Loucy (cell line): ENCODE measurements at regions not wholly inside any gene's neighbourhood (a gene's known extent, or its start where the extent isn't known, plus 50 kb on each side); places are given as distances from the start of the nearest gene placed in this dataset.

ENCODE experiments used
- H2AFZ ChIP-seq: fragments of 200-600 bp; sonication (generic); 2 replicates; pipeline ENCODE4 v1.6.0; 2016; ENCODE audit warnings: antibody characterized with exemption, mild to moderate bottlenecking, low read length, moderate library complexity
- H3F3A ChIP-seq: fragments of 200-600 bp; 2 replicates; pipeline ENCODE4 v1.6.0; 2016; ENCODE audit warnings: antibody characterized with exemption, low read depth, mild to moderate bottlenecking
- H3K27me3 ChIP-seq: fragments of 200-600 bp; sonication (generic); 2 replicates; pipeline ENCODE4 v1.6.1; 2014; ENCODE audit warnings: low read length, mild to moderate bottlenecking; ENCODE audit not compliant: insufficient read depth, poor library complexity, severe bottlenecking
- H3K36me3 ChIP-seq: fragments of 200-600 bp; sonication (generic); 2 replicates; pipeline ENCODE4 v1.6.1; 2016; ENCODE audit warnings: low read length; ENCODE audit not compliant: insufficient read depth
- H3K4me1 ChIP-seq: fragments of 200-600 bp; sonication (generic); 2 replicates; pipeline ENCODE4 v1.5.1; 2014; ENCODE audit warnings: low read length, mild to moderate bottlenecking; ENCODE audit not compliant: insufficient read depth, poor library complexity, severe bottlenecking
- H3K4me2 ChIP-seq: fragments of 200-600 bp; sonication (generic); 2 replicates; pipeline ENCODE4 v1.6.0; 2014; ENCODE audit warnings: antibody characterized with exemption, low read length, low read depth, mild to moderate bottlenecking; ENCODE audit not compliant: poor library complexity, severe bottlenecking
- H3K4me3 ChIP-seq: fragments of 200-600 bp; sonication (generic); 2 replicates; pipeline ENCODE4 v1.5.1; 2014; ENCODE audit warnings: low read length, mild to moderate bottlenecking, mixed read lengths; ENCODE audit not compliant: poor library complexity, severe bottlenecking
- H3K79me2 ChIP-seq: fragments of 200-600 bp; sonication (generic); 2 replicates; pipeline ENCODE4 v1.6.1; 2014; ENCODE audit warnings: low read length; ENCODE audit not compliant: insufficient read depth
- H3K9ac ChIP-seq: fragments of 200-600 bp; sonication (generic); 2 replicates; pipeline ENCODE4 v1.6.0; 2014; ENCODE audit warnings: mild to moderate bottlenecking, low read depth, low read length, moderate library complexity; ENCODE audit not compliant: poor library complexity, severe bottlenecking
- H3K9me2 ChIP-seq: fragments of 200-600 bp; sonication (generic); replicated peaks from 2 replicates; pipeline ENCODE4 v1.6.1; 2016; ENCODE audit warnings: low read depth, low read length, mixed read lengths
- H3K9me3 ChIP-seq: fragments of 200-600 bp; sonication (generic); 2 replicates; pipeline ENCODE4 v1.6.1; 2014; ENCODE audit warnings: mild to moderate bottlenecking, antibody characterized with exemption, low read length, low read depth; ENCODE audit not compliant: insufficient read depth
- H4K20me1 ChIP-seq: fragments of 200-600 bp; sonication (generic); 2 replicates; pipeline ENCODE4 v1.6.0; 2014; ENCODE audit warnings: antibody characterized with exemption, low read length, mild to moderate bottlenecking; ENCODE audit not compliant: insufficient read depth, poor library complexity, severe bottlenecking
- EZH2phosphoT487 ChIP-seq: fragments of 200-600 bp; IDR thresholded peaks from 2 replicates; pipeline ENCODE4 v1.6.1; 2018; ENCODE audit warnings: antibody characterized with exemption, mild to moderate bottlenecking, moderate library complexity, borderline replicate concordance
- TF ChIP-seq, protein P1 (sequence below): fragments of 200-600 bp; sonication (generic); conservative IDR thresholded peaks from 2 replicates; pipeline ENCODE4 v1.5.1; 2014; ENCODE audit warnings: mild to moderate bottlenecking, antibody characterized with exemption, low read length

DNA sequence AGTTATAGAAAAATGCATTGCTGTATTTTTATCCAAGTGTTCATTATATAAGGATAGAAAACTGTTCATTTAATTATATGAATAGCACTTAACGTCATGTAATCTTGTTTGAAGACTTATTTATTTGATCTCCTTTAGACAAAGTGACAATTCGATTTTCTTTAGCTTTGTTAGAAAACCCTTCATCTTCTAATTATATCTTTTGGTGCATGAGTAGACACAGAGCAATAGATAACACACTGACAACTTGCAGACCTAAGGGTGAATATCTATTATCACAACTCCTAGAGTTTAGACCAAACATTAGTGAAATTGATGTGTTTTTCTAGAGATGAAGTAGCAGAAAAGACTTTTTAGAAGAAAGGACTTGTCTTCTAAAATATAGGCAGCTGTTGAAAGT lies 446.4 kb upstream of the SEMA6A start:
- TF ChIP-seq EZH2phosphoT487, result no peak
- TF ChIP-seq, protein P1, sequence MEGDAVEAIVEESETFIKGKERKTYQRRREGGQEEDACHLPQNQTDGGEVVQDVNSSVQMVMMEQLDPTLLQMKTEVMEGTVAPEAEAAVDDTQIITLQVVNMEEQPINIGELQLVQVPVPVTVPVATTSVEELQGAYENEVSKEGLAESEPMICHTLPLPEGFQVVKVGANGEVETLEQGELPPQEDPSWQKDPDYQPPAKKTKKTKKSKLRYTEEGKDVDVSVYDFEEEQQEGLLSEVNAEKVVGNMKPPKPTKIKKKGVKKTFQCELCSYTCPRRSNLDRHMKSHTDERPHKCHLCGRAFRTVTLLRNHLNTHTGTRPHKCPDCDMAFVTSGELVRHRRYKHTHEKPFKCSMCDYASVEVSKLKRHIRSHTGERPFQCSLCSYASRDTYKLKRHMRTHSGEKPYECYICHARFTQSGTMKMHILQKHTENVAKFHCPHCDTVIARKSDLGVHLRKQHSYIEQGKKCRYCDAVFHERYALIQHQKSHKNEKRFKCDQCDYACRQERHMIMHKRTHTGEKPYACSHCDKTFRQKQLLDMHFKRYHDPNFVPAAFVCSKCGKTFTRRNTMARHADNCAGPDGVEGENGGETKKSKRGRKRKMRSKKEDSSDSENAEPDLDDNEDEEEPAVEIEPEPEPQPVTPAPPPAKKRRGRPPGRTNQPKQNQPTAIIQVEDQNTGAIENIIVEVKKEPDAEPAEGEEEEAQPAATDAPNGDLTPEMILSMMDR, result no peak
- Histone ChIP-seq H3K9me2 (no peaks in the 10 kb centered on the region), H3K36me3 (no peaks in the 10 kb centered on the region), H3K79me2 (no peaks in the 10 kb centered on the region), H3K9ac (no peak overlapping the region), H3K4me1 (no peaks in the 10 kb centered on the region), H3K9me3 (no peaks in the 10 kb centered on the region), H3K4me2 (no peak overlapping the region), H3F3A (no peaks in the 10 kb centered on the region), H3K27me3 (no peaks in the 10 kb centered on the region), H3K4me3 (no peak overlapping the region), H4K20me1 (no peaks in the 10 kb centered on the region), H2AFZ (no peak overlapping the region)

GRCh38 chr5:117013280-117013877 lies 438.8 kb upstream of the SEMA6A start:
- H3K27me3 ChIP-seq, result no peaks in the 10 kb centered on the region
- H2AFZ ChIP-seq, result no peak overlapping the region
- H3K9me2 ChIP-seq, result no peaks in the 10 kb centered on the region
- no peak for TF ChIP-seq EZH2phosphoT487
- TF ChIP-seq, protein P1, result no peak
- H3K4me3 ChIP-seq, result no peak overlapping the region
- H4K20me1 ChIP-seq, result no peaks in the 10 kb centered on the region
- H3K9me3 ChIP-seq, result no peaks in the 10 kb centered on the region
- H3K9ac ChIP-seq, result no peak overlapping the region
- H3K4me1 ChIP-seq, result no peaks in the 10 kb centered on the region
- no peak overlapping the region for H3K4me2 ChIP-seq
- no peaks in the 10 kb centered on the region for H3K79me2 ChIP-seq
- H3K36me3 ChIP-seq, result no peaks in the 10 kb centered on the region
- H3F3A ChIP-seq, result no peaks in the 10 kb centered on the region

GRCh38 chr5:117010574-117010973 lies 436.0 kb upstream of the SEMA6A start:
- H3K79me2 ChIP-seq, result no peaks in the 10 kb centered on the region
- H2AFZ ChIP-seq, result no peak overlapping the region
- no peaks in the 10 kb centered on the region for H3K27me3 ChIP-seq
- no peak overlapping the region for H3K4me3 ChIP-seq
- no peaks in the 10 kb centered on the region for H3K36me3 ChIP-seq
- no peaks in the 10 kb centered on the region for H3F3A ChIP-seq
- H3K4me2 ChIP-seq, result no peak overlapping the region
- no peaks in the 10 kb centered on the region for H3K9me2 ChIP-seq
- H4K20me1 ChIP-seq, result no peaks in the 10 kb centered on the region
- TF ChIP-seq, protein P1, result no peak
- no peak for TF ChIP-seq EZH2phosphoT487
- H3K9me3 ChIP-seq, result no peaks in the 10 kb centered on the region
- no peaks in the 10 kb centered on the region for H3K4me1 ChIP-seq
- H3K9ac ChIP-seq, result no peak overlapping the region
